A549 (cell line): ENCODE measurements at regions not wholly inside any gene's neighbourhood (a gene's known extent, or its start where the extent isn't known, plus 50 kb on each side); places are given as distances from the start of the nearest gene placed in this dataset.

Experiments
- ATAC-seq, 2 experiments: fragments of 200-7000 bp in 1 of 2; fragments of >200 bp in 1 of 2; cut with Nextera tagmentation in 1 of 2; cut with Tn5 transposase in 1 of 2; 3 replicates each; pipeline versions ENCODE4 v1.8.0 to v1.9.1; 2018 to 2020; ENCODE audit warnings: mild to moderate bottlenecking in 1 of 2, moderate library complexity in 1 of 2
- CTCF ChIA-PET: fragments of 300-600 bp; sonication (Branson Sonifier 250); formaldehyde crosslinking; extraction: SDS; loops from one replicate; lab custom pipeline; 2021; ENCODE audit warnings: antibody characterized with exemption, inconsistent platforms; lab: Yijun Ruan, JAX
- POLR2A ChIA-PET: fragments of 350-600 bp; formaldehyde crosslinking; extraction: SDS; loops from one replicate; lab custom pipeline; 2021; ENCODE audit warnings: antibody characterized with exemption, inconsistent platforms; lab: Yijun Ruan, JAX
- DNase-seq, 2 experiments: peaks; one replicate each; pipeline versions ENCODE4 v3.0.0 to v3.0.0-alpha.2; 2011 to 2016; ENCODE audit warnings: low read depth in 1 of 2, low spot score in 1 of 2
- FAIRE-seq: peaks from 2 replicates; lab custom pipeline; 2011; peaks lifted over from hg19 to GRCh38; lab: Jason Lieb, UNC
- H3K27ac ChIP-seq, 2 experiments: fragments of >200 bp; sonication (Bioruptor Twin); formaldehyde crosslinking; 3 replicates each; pipeline ENCODE4 v1.5.1; 2016 to 2017
- H3K4me1 ChIP-seq: fragments of >200 bp; sonication (Bioruptor Twin); formaldehyde crosslinking; 3 replicates; pipeline ENCODE4 v1.6.1; 2016
- H3K4me2 ChIP-seq: fragments of >200 bp; sonication (Bioruptor Twin); formaldehyde crosslinking; 3 replicates; pipeline ENCODE4 v1.6.1; 2016
- H3K4me3 ChIP-seq: fragments of >200 bp; sonication (Bioruptor Twin); formaldehyde crosslinking; 3 replicates; pipeline ENCODE4 v1.5.1; 2016
- H3K9me3 ChIP-seq: fragments of >200 bp; sonication (Bioruptor Twin); formaldehyde crosslinking; 3 replicates; pipeline ENCODE4 v1.6.1; 2016
- BHLHE40 ChIP-seq: IDR thresholded peaks from 2 replicates; pipeline ENCODE4 v1.6.1; 2012; ENCODE audit warnings: low read depth, low read length, inconsistent platforms
- CBX2 ChIP-seq: fragments of 200-600 bp; sonication (generic); IDR thresholded peaks from 2 replicates; pipeline ENCODE4 v1.6.1; 2016; ENCODE audit warnings: low read depth, mild to moderate bottlenecking, borderline replicate concordance
- CBX8 ChIP-seq: fragments of 200-600 bp; sonication (generic); IDR thresholded peaks from 2 replicates; pipeline ENCODE4 v1.6.1; 2016
- CHD4 ChIP-seq: fragments of 200-600 bp; sonication (generic); IDR thresholded peaks from 2 replicates; pipeline ENCODE4 v1.6.1; 2016; ENCODE audit warnings: antibody characterized with exemption, mild to moderate bottlenecking, borderline replicate concordance
- E2F6 ChIP-seq: IDR thresholded peaks from 2 replicates; pipeline ENCODE4 v1.6.1; 2012; ENCODE audit warnings: low read depth, borderline replicate concordance
- EP300 ChIP-seq, 2 experiments: fragments of >200 bp; sonication (Bioruptor Twin); formaldehyde crosslinking; IDR thresholded peaks; 2 replicates in 1 of 2; 3 replicates in 1 of 2; pipeline ENCODE4 v1.6.1; 2016 to 2017
- FOSL2 ChIP-seq, 2 experiments: fragments of 450-650 bp in 1 of 2; fragments of >200 bp in 1 of 2; sonication (Bioruptor Twin) in 1 of 2; formaldehyde crosslinking; IDR thresholded peaks; 2 replicates each; pipeline versions ENCODE4 v1.5.0 to v1.6.1; 2016 to 2020; ENCODE audit warnings: mild to moderate bottlenecking in 1 of 2, moderate library complexity in 1 of 2
- GATA3 ChIP-seq: IDR thresholded peaks from 2 replicates; pipeline ENCODE4 v1.6.1; 2012; ENCODE audit warnings: borderline replicate concordance
- HDAC2 ChIP-seq: fragments of 200-600 bp; sonication (generic); IDR thresholded peaks from 2 replicates; pipeline ENCODE4 v1.6.1; 2016
- HES2 ChIP-seq: fragments of >200 bp; sonication (Bioruptor Twin); formaldehyde crosslinking; IDR thresholded peaks from 2 replicates; pipeline ENCODE4 v1.6.1; 2016
- HMGXB4 ChIP-seq: fragments of 250-450 bp; sonication (Bioruptor Pico); IDR thresholded peaks from 2 replicates; pipeline ENCODE4 v1.5.0; 2021; ENCODE audit warnings: mild to moderate bottlenecking, moderate library complexity, borderline replicate concordance
- HOXA7 ChIP-seq: fragments of 250-450 bp; sonication (Bioruptor Pico); IDR thresholded peaks from 2 replicates; pipeline ENCODE4 v1.5.0; 2020; ENCODE audit warnings: mild to moderate bottlenecking, moderate library complexity
- JUNB ChIP-seq: fragments of >200 bp; sonication (Bioruptor Twin); formaldehyde crosslinking; IDR thresholded peaks from 2 replicates; pipeline ENCODE4 v1.6.1; 2016
- KDM5A ChIP-seq: fragments of 200-600 bp; sonication (generic); IDR thresholded peaks from 2 replicates; pipeline ENCODE4 v1.6.1; 2016; ENCODE audit warnings: antibody characterized with exemption, mild to moderate bottlenecking
- PBX3 ChIP-seq: IDR thresholded peaks from 2 replicates; pipeline ENCODE4 v1.6.1; 2012
- POLR2AphosphoS2 ChIP-seq: conservative IDR thresholded peaks from 2 replicates; pipeline ENCODE4 v1.6.1; 2012; ENCODE audit warnings: low read length, improper control_type of control experiment, inconsistent platforms
- RAD21 ChIP-seq, 2 experiments: fragments of >200 bp in 1 of 2; sonication (Bioruptor Twin) in 1 of 2; formaldehyde crosslinking in 1 of 2; IDR thresholded peaks in 1 of 2; conservative IDR thresholded peaks in 1 of 2; 2 replicates in 1 of 2; 3 replicates in 1 of 2; pipeline ENCODE4 v1.6.1; 2012 to 2018; ENCODE audit warnings: inconsistent platforms in 1 of 2
- RARB ChIP-seq: fragments of 250-450 bp; sonication (Bioruptor Pico); IDR thresholded peaks from 2 replicates; pipeline ENCODE4 v1.8.0; 2021; ENCODE audit warnings: mild to moderate bottlenecking, moderate library complexity
- RNF2 ChIP-seq: fragments of 200-600 bp; sonication (generic); IDR thresholded peaks from 2 replicates; pipeline ENCODE4 v1.6.1; 2016; ENCODE audit warnings: low read depth, mild to moderate bottlenecking, antibody characterized with exemption, moderate library complexity, borderline replicate concordance
- USF2 ChIP-seq: fragments of 450-650 bp; IDR thresholded peaks from 2 replicates; pipeline ENCODE4 v1.6.1; 2014; ENCODE audit warnings: antibody characterized with exemption
- ZFP36 ChIP-seq: fragments of 450-650 bp; IDR thresholded peaks from 2 replicates; pipeline ENCODE4 v1.6.1; 2014; ENCODE audit warnings: borderline replicate concordance; ENCODE audit not compliant: partially characterized antibody
- ZNF302 ChIP-seq: fragments of 250-450 bp; sonication (Bioruptor Pico); IDR thresholded peaks from 2 replicates; pipeline ENCODE4 v1.9.0; 2021; ENCODE audit warnings: inconsistent platforms, mild to moderate bottlenecking, moderate library complexity
- WGBS: methylation state at CpG from one replicate; pipeline ENCODE4 v1.1.6; 2017; ENCODE audit errors: missing lambda C conversion rate; 5-methylcytosine and 5-hydroxymethylcytosine counted together

- Histone ChIP-seq H3K4me2 (no peak overlapping the region), H3K27ac (no peak overlapping the region), H3K4me3 (no peak overlapping the region), H3K4me1 (no peaks in the 10 kb centered on the region), H3K9me3 (no peaks in the 10 kb centered on the region)
- no peak for FAIRE-seq
- ChIA-PET CTCF (no interaction called here), POLR2A (no interaction called here)
- 0% methylated on average over 3 of the region's 3 CpGs for WGBS
- no peak for ATAC-seq
- no peak for DNase-seq
- TF ChIP-seq FOSL2 (IDR thresholded peaks at IDR 0.05) (no peak), FOSL2 (CRISPR knock-in tag; IDR thresholded peaks at IDR 0.05) (no peak), BHLHE40 (no peak), ZFP36 (no peak), CHD4 (no peak), JUNB (no peak), CBX2 (no peak), CBX8 (no peak)
These were observed 376.8 kb upstream of the CXorf51A start for GRCh38 chrX:147191361-147191760.

GRCh38 chrX:147183161-147183560, 368.6 kb upstream of the CXorf51A start:
- DNase-seq (no peak), ATAC-seq (no peak), FAIRE-seq (no peak)
- no peak for TF ChIP-seq CHD4
- no peak for TF ChIP-seq KDM5A
- no peak for TF ChIP-seq EP300 (IDR thresholded peaks at IDR 0.05)
- TF ChIP-seq CBX2 = no peak
- TF ChIP-seq HMGXB4 = no peak
- no peak for TF ChIP-seq RARB
- no peak for TF ChIP-seq PBX3
- TF ChIP-seq JUNB = no peak
- TF ChIP-seq HOXA7 (CRISPR knock-in tag) = no peak
- no peak for TF ChIP-seq CBX8
- no peak for TF ChIP-seq ZNF302 (CRISPR knock-in tag)
- no peak for TF ChIP-seq HES2
- TF ChIP-seq RAD21 (conservative IDR thresholded peaks at IDR 0.05 in 1 of 2, IDR thresholded peaks at IDR 0.05 in 1 of 2) = no peak
- TF ChIP-seq RNF2 = no peak
- TF ChIP-seq POLR2AphosphoS2 = no peak
- no peak for TF ChIP-seq HDAC2
- TF ChIP-seq GATA3 = no peak
- TF ChIP-seq USF2 = no peak
- TF ChIP-seq E2F6 = no peak
- ChIA-PET CTCF (no interaction called here), POLR2A (no interaction called here)
- Histone ChIP-seq H3K27ac (no peak overlapping the region), H3K4me1 (no peaks in the 10 kb centered on the region), H3K9me3 (no peaks in the 10 kb centered on the region), H3K4me2 (no peak overlapping the region), H3K4me3 (no peak overlapping the region)
- WGBS = 21% methylated on average over 5 of the region's 7 CpGs
